C4-2B (cell line): ENCODE measurements at regions not wholly inside any gene's neighbourhood (a gene's known extent, or its start where the extent isn't known, plus 50 kb on each side); places are given as distances from the start of the nearest gene placed in this dataset.

ENCODE experiments used
- ZFX ChIP-seq: fragments of 450-650 bp; IDR thresholded peaks from 2 replicates; pipeline ENCODE4 v1.6.1; 2017
- TF ChIP-seq, protein P1 (sequence below): fragments of 450-650 bp; conservative IDR thresholded peaks from 2 replicates; pipeline ENCODE4 v1.5.1; 2017; ENCODE audit warnings: mild to moderate bottlenecking

DNA sequence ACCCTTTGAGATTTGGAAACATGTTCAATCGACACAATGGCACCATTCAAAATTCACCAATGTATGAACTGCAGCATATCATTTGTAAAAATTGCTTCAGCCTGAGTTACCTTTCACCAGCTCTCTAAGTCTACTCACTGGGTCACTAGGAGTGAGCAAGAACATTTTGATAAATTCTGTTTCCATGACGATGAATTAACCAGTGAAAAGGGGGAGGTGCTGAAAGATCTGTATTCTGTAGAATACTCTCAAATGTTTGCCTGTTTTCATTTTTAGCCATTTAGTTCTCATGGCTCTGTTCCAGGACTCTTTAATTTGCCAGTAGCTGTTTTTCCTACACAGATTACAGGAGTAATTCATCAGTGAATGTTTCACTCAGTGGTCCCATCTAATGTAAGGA lies 883.4 kb downstream of the DIAPH3 start:
- TF ChIP-seq, protein P1, sequence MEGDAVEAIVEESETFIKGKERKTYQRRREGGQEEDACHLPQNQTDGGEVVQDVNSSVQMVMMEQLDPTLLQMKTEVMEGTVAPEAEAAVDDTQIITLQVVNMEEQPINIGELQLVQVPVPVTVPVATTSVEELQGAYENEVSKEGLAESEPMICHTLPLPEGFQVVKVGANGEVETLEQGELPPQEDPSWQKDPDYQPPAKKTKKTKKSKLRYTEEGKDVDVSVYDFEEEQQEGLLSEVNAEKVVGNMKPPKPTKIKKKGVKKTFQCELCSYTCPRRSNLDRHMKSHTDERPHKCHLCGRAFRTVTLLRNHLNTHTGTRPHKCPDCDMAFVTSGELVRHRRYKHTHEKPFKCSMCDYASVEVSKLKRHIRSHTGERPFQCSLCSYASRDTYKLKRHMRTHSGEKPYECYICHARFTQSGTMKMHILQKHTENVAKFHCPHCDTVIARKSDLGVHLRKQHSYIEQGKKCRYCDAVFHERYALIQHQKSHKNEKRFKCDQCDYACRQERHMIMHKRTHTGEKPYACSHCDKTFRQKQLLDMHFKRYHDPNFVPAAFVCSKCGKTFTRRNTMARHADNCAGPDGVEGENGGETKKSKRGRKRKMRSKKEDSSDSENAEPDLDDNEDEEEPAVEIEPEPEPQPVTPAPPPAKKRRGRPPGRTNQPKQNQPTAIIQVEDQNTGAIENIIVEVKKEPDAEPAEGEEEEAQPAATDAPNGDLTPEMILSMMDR = no peak
- no peak for TF ChIP-seq ZFX
